Upper lobe of right lung (tissue), 1 donor: ENCODE measurements at regions not wholly inside any gene's neighbourhood (a gene's known extent, or its start where the extent isn't known, plus 50 kb on each side); places are given as distances from the start of the nearest gene placed in this dataset.

ENCODE experiments used
- ATAC-seq: fragments of 200-7000 bp; cut with Tn5 transposase; one replicate; pipeline ENCODE4 v1.9.1; 2020; ENCODE audit warnings: mild to moderate bottlenecking, moderate library complexity
- DNase-seq: peaks from one replicate; pipeline ENCODE4 v3.0.0-alpha.2; 2020
- H3K27ac ChIP-seq: fragments of 200-600 bp; one replicate; pipeline ENCODE4 v1.8.0; 2022
- H3K27me3 ChIP-seq: fragments of 200-600 bp; one replicate; pipeline ENCODE4 v1.8.0; 2022; ENCODE audit warnings: mild to moderate bottlenecking
- H3K36me3 ChIP-seq: fragments of 200-600 bp; one replicate; pipeline ENCODE4 v1.8.0; 2022
- H3K4me1 ChIP-seq: fragments of 200-600 bp; one replicate; pipeline ENCODE4 v1.8.0; 2022
- H3K4me3 ChIP-seq: fragments of 200-600 bp; one replicate; pipeline ENCODE4 v1.8.0; 2022; ENCODE audit warnings: mild to moderate bottlenecking
- H3K9me3 ChIP-seq: fragments of 200-600 bp; one replicate; pipeline ENCODE4 v1.8.0; 2022
- CTCF ChIP-seq: fragments of 200-600 bp; IDR thresholded peaks from one replicate; pipeline ENCODE4 v1.8.0; 2022; ENCODE audit warnings: antibody characterized with exemption
- intact Hi-C: fragments of 100-400 bp; cut with DNase I; formaldehyde crosslinking; loops from one replicate; pipeline ENCODE4 v1.11.0; 2022
- donor health status: DM: no; HTN: yes; CAD: no; lungs with severe emphysema.

GRCh38 chr22:48507595-48508350 is 1319.9 kb downstream of the BRD1 start:
- Histone ChIP-seq H3K36me3 (no peaks in the 10 kb centered on the region), H3K27ac (no peak overlapping the region), H3K4me1 (no peaks in the 10 kb centered on the region), H3K27me3 (no peaks in the 10 kb centered on the region), H3K9me3 (no peaks in the 10 kb centered on the region), H3K4me3 (no peak overlapping the region)
- DNase-seq (no peak), ATAC-seq (no peak)
- no peak for TF ChIP-seq CTCF
- intact Hi-C loops = no loop called here

- H3K9me3 ChIP-seq = no peaks in the 10 kb centered on the region
- H3K36me3 ChIP-seq = no peaks in the 10 kb centered on the region
- no peak for DNase-seq
- no peak overlapping the region for H3K27ac ChIP-seq
- no peak for ATAC-seq
- no peak for TF ChIP-seq CTCF
- H3K4me1 ChIP-seq = no peaks in the 10 kb centered on the region
- H3K27me3 ChIP-seq = no peaks in the 10 kb centered on the region
- intact Hi-C loops = no loop called here
- H3K4me3 ChIP-seq = no peak overlapping the region
Observed at GRCh38 chr22:48507171-48507570, 1320.5 kb downstream of the BRD1 start.

- TF ChIP-seq CTCF = no peak
- intact Hi-C loops = no loop called here
Observed at GRCh38 chr22:48506506-48507145, 1321.0 kb downstream of the BRD1 start.

GRCh38 chr22:48505891-48506290 is 1321.8 kb downstream of the BRD1 start:
- intact Hi-C loops = no loop called here
- no peaks in the 10 kb centered on the region for H3K4me1 ChIP-seq
- no peaks in the 10 kb centered on the region for H3K27me3 ChIP-seq
- no peak for TF ChIP-seq CTCF
- no peaks in the 10 kb centered on the region for H3K36me3 ChIP-seq
- ATAC-seq = no peak
- H3K27ac ChIP-seq = no peak overlapping the region
- no peak overlapping the region for H3K4me3 ChIP-seq
- no peak for DNase-seq
- H3K9me3 ChIP-seq = no peaks in the 10 kb centered on the region

More at GRCh38 chr22:48506506-48507145, 1321.0 kb downstream of the BRD1 start:
- H3K9me3 ChIP-seq = no peaks in the 10 kb centered on the region
- no peak for DNase-seq
- no peak overlapping the region for H3K4me3 ChIP-seq
- no peaks in the 10 kb centered on the region for H3K36me3 ChIP-seq
- H3K27me3 ChIP-seq = no peaks in the 10 kb centered on the region
- H3K4me1 ChIP-seq = no peaks in the 10 kb centered on the region
- H3K27ac ChIP-seq = no peak overlapping the region
- no peak for ATAC-seq

- Histone ChIP-seq H3K4me3 (no peak overlapping the region), H3K4me1 (no peaks in the 10 kb centered on the region), H3K27ac (no peak overlapping the region), H3K36me3 (no peaks in the 10 kb centered on the region), H3K27me3 (no peaks in the 10 kb centered on the region), H3K9me3 (no peaks in the 10 kb centered on the region)
- ATAC-seq = no peak
- intact Hi-C loops = no loop called here
- TF ChIP-seq CTCF = no peak
- no peak for DNase-seq
Observed at GRCh38 chr22:48504519-48505140, 1323.0 kb downstream of the BRD1 start.
